GM12801 (cell line): ENCODE measurements at regions not wholly inside any gene's neighbourhood (a gene's known extent, or its start where the extent isn't known, plus 50 kb on each side); places are given as distances from the start of the nearest gene placed in this dataset.

ENCODE experiments used
- TF ChIP-seq, protein P1 (sequence below): IDR thresholded peaks from one replicate; pipeline ENCODE4 v1.5.1; 2011; ENCODE audit warnings: control low read depth; ENCODE audit not compliant: insufficient read length; ENCODE audit errors: extremely low read depth

- TF ChIP-seq, protein P1, sequence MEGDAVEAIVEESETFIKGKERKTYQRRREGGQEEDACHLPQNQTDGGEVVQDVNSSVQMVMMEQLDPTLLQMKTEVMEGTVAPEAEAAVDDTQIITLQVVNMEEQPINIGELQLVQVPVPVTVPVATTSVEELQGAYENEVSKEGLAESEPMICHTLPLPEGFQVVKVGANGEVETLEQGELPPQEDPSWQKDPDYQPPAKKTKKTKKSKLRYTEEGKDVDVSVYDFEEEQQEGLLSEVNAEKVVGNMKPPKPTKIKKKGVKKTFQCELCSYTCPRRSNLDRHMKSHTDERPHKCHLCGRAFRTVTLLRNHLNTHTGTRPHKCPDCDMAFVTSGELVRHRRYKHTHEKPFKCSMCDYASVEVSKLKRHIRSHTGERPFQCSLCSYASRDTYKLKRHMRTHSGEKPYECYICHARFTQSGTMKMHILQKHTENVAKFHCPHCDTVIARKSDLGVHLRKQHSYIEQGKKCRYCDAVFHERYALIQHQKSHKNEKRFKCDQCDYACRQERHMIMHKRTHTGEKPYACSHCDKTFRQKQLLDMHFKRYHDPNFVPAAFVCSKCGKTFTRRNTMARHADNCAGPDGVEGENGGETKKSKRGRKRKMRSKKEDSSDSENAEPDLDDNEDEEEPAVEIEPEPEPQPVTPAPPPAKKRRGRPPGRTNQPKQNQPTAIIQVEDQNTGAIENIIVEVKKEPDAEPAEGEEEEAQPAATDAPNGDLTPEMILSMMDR = no peak
These were observed 125.0 kb upstream of the FUT8 start for GRCh38 chr14:65287264-65288131.

GRCh38 chr14:65290830-65291229 is 121.7 kb upstream of the FUT8 start:
- TF ChIP-seq, protein P1 = no peak

GRCh38 chr14:65291531-65291930 is 121.0 kb upstream of the FUT8 start:
- TF ChIP-seq, protein P1 = no peak

- TF ChIP-seq, protein P1 = no peak
These were observed 117.7 kb upstream of the FUT8 start for GRCh38 chr14:65294816-65295215.

DNA sequence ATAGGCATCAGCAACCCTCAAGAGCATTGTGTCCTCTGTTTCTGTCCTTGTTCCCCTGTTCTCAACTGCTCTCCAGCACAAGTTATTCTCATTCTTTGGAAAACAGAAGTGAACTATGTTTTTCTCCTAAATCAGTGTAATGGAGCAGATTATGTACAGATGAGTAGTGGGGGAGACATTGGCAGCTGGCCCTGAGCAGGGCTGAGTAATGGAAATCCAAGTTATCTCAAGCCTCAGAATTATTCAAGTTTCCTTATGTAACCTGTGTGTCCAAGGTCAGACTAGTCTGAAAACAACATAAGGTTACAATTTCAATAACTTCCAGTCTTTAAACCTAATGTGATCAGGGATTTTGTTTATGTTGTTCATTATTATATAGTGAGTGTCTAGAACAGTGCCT is 116.1 kb upstream of the FUT8 start:
- TF ChIP-seq, protein P1 = no peak

DNA sequence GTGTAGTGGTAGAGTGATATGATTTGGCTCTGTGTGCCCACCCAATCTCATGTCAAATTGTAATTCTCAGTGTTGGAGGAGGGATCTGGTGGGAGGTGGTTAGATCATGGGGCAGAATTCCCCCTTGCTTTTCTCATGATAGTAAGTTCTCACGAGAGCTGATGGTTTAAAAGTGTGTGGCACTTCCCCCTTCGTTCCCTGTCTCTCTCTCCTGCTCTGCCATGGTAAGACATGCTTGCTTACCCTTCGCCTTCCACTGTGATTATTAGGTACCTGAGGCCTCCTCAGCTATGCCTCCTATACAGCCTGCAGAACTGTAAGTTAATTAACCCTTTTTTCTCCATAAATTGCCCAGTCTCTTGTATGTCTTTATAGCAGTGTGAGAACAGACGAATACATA is 115.7 kb upstream of the FUT8 start:
- TF ChIP-seq, protein P1 = no peak

DNA sequence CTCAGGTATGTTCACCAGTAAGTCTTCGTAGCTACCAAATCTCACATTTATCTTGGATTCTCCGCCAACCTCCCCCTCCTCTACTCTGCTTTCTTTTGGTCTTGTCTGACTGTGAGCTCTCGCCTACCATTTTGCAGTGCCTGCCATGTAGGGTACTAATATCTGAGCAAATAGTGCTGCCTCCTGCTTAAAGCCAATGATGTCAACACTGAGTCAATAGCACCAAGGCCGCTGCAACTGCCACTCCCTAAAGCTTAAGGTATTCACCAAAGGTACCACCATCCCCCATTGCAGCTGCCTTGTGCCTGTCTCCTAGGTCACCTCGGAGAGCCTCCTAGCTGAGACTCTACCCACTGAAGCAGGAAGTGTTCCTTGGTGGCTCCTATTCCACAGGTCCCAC is 114.8 kb upstream of the FUT8 start:
- TF ChIP-seq, protein P1 = no peak
